BJ (cell line): ENCODE measurements at regions not wholly inside any gene's neighbourhood (a gene's known extent, or its start where the extent isn't known, plus 50 kb on each side); places are given as distances from the start of the nearest gene placed in this dataset. TPM values are rescaled to one million over a fixed set of nuclear protein-coding genes. Genes with fewer than 3 reads are reported as not detected.
"Not testable (repeated sequence)": the region's sequence is repeated elsewhere in the genome, so short reads cannot be mapped to it uniquely, and the experiment has no call there.

Experiments
- CTCF ChIA-PET: fragments of 350-600 bp; formaldehyde crosslinking; extraction: SDS; loops from one replicate; lab custom pipeline; 2021; ENCODE audit warnings: antibody characterized with exemption, inconsistent platforms; lab: Yijun Ruan, JAX
- POLR2A ChIA-PET: fragments of 300-600 bp; sonication (Branson Sonifier 250); formaldehyde crosslinking; extraction: SDS; loops from one replicate; lab custom pipeline; 2021; ENCODE audit warnings: antibody characterized with exemption; lab: Charles Lee
- DNase-seq: peaks from one replicate; pipeline ENCODE4 v3.0.0-alpha.2; 2011; ENCODE audit warnings: low read depth
- H3K27me3 ChIP-seq: 2 replicates; pipeline ENCODE4 v1.6.0; 2011; ENCODE audit warnings: low read length; ENCODE audit not compliant: control insufficient read depth, insufficient read depth
- H3K36me3 ChIP-seq: 2 replicates; pipeline ENCODE4 v1.5.1; 2011; ENCODE audit warnings: low read length; ENCODE audit not compliant: control insufficient read depth, insufficient read depth
- H3K4me3 ChIP-seq: 2 replicates; pipeline ENCODE4 v1.5.1; 2011; ENCODE audit warnings: low read depth, mild to moderate bottlenecking, control low read depth, low read length
- small RNA-seq: library from RNA; depleted of rRNA; stranded (forward); fragments of <200 nt; gene quantifications from one replicate; pipeline ENCODE3, GENCODE V24; 2012; ENCODE audit warnings: low replicate concordance, low read depth; ENCODE audit not compliant: insufficient read length
- TF ChIP-seq, protein P1 (sequence below): IDR thresholded peaks from 2 replicates; pipeline ENCODE4 v1.5.1; 2011; ENCODE audit warnings: low read depth, mild to moderate bottlenecking, control low read depth, inconsistent platforms, low read length, moderate library complexity; ENCODE audit not compliant: insufficient read depth

DNA sequence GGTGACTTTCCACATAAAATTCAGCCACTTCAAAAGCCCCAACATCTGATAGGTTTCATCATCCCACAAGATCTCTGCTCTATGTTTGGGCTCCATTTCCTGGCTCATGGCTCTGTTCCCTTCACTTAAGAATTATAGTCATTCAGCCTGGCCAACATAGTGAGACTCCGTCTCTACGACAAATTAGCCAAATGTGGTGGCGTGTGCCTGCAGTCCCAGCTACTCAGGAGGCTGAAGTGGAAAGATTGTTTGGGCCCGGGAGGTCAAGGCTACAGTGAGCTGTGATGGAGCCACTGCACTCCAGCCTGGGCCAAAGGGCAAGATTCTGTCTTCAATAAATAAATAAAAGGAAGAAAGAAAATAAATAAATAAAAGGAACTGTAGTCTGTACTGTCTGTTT lies 57.9 kb upstream of the CTSV start:
- POLR2A ChIA-PET = no interaction called here
- no peaks in the 10 kb centered on the region for H3K36me3 ChIP-seq

DNA sequence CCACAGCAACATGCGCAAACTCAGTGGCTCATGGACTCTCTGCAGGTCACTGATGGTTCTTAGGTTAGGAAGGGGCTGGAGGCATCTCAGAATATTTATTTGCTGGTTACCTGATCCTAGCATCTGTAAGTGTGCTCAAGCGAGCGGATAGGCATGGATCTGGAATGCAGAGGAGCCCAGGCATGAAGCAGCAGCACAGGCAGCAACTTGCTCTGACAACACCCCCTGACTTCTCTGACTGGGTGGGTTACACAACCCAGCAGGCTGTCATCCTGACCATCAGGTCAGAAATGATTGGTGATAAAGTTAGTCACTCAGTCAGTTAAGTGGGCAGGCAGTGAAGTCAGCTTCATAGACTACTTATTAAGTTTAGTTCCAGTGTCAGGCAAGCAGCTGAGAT lies 50.4 kb upstream of the CTSV start:
- DNase-seq, POLR2A ChIA-PET, CTCF ChIA-PET, H3K36me3 ChIP-seq, H3K27me3 ChIP-seq, H3K4me3 ChIP-seq: not testable (repeated sequence)

More for the DNA sequence above, 57.9 kb upstream of the CTSV start:
- no peaks in the 10 kb centered on the region for H3K27me3 ChIP-seq
- TF ChIP-seq, protein P1, sequence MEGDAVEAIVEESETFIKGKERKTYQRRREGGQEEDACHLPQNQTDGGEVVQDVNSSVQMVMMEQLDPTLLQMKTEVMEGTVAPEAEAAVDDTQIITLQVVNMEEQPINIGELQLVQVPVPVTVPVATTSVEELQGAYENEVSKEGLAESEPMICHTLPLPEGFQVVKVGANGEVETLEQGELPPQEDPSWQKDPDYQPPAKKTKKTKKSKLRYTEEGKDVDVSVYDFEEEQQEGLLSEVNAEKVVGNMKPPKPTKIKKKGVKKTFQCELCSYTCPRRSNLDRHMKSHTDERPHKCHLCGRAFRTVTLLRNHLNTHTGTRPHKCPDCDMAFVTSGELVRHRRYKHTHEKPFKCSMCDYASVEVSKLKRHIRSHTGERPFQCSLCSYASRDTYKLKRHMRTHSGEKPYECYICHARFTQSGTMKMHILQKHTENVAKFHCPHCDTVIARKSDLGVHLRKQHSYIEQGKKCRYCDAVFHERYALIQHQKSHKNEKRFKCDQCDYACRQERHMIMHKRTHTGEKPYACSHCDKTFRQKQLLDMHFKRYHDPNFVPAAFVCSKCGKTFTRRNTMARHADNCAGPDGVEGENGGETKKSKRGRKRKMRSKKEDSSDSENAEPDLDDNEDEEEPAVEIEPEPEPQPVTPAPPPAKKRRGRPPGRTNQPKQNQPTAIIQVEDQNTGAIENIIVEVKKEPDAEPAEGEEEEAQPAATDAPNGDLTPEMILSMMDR = no peak
- CTCF ChIA-PET = no interaction called here
- H3K4me3 ChIP-seq = no peak overlapping the region
- DNase-seq = no peak

Small RNAs in the stretch of these regions (small RNA-seq; reads per million reads assigned to genes)
- gene RNU6-798P = not detected
